ENCODE measurements at regions not wholly inside any gene's neighbourhood (a gene's known extent, or its start where the extent isn't known, plus 50 kb on each side); places are given as distances from the start of the nearest gene placed in this dataset.
"Not testable (repeated sequence)": the region's sequence is repeated elsewhere in the genome, so short reads cannot be mapped to it uniquely, and the experiment has no call there.

DNA sequence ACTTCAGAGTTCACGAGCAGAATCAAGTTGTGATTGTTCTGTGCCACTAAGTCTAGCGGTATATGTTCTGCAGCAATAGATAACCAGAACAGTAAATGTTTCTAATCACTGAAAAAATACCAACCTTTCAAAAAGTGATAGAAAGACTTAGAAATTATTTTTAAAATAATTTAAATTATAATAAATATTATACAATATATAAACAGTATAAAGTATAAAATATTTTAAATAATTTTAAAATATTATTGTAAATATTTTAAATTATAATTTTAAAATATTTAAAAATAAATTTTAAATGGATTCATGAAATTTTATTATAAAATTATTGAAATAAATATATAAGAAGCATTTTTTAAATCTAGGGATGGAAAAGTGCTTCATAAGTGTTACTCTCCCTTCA, 126.3 kb upstream of the ID2 start:
- TF ChIP-seq CTCF (IDR thresholded peaks at IDR 0.05): no peak
- ATAC-seq (ENCODE audit: insufficient number of reproducible peaks, low FRiP score, low read depth) (no peak), DNase-seq (ENCODE audit: low spot score) (no peak)

DNA sequence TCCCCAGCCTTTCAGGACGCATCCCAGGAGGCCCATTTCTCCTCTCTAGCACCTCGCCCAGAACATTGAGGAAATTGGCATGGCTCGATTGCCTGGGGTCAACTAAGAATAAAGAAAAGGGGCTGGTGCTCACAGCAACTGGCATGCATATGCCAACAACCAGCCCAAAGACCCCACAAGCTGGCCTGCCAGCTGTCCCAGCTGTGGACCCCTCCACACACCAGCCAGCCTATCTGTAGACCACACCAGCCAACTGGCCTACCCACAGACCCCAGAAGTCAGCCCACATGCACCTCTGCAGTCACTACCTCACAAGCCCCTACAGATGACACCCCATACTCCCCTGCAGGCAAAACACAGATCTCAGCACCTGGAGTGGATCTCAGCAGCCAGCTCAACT, 123.8 kb upstream of the ID2 start:
- no peaks in the 10 kb centered on the region for H3K4me1 ChIP-seq (ENCODE audit: control insufficient read depth in 1 of 2, low read depth in 2 of 2)
- no peak overlapping the region for H3K27ac ChIP-seq
- no peaks in the 10 kb centered on the region for H3K9me3 ChIP-seq
- H3K27me3 ChIP-seq (replicated peaks; ENCODE audit: insufficient read depth): no peaks in the 10 kb centered on the region
- no peaks in the 10 kb centered on the region for H3K36me3 ChIP-seq
- no peak for DNase-seq (ENCODE audit: low spot score)
- ATAC-seq (ENCODE audit: insufficient number of reproducible peaks, low FRiP score, low read depth): no peak
- TF ChIP-seq CTCF (IDR thresholded peaks at IDR 0.05): no peak
- H3K4me3 ChIP-seq: no peak overlapping the region

More for the DNA sequence above, 126.3 kb upstream of the ID2 start:
- no peaks in the 10 kb centered on the region for H3K4me1 ChIP-seq (ENCODE audit: control insufficient read depth in 1 of 2, low read depth in 2 of 2)
- H3K27ac ChIP-seq: no peak overlapping the region
- H3K4me3 ChIP-seq: no peak overlapping the region
- no peaks in the 10 kb centered on the region for H3K36me3 ChIP-seq
- H3K9me3 ChIP-seq: no peaks in the 10 kb centered on the region
- H3K27me3 ChIP-seq (replicated peaks; ENCODE audit: insufficient read depth): no peaks in the 10 kb centered on the region

GRCh38 chr2:8558956-8559355, 122.9 kb upstream of the ID2 start:
- no peak overlapping the region for H3K27ac ChIP-seq
- DNase-seq (ENCODE audit: low spot score): no peak
- no peaks in the 10 kb centered on the region for H3K36me3 ChIP-seq
- no peaks in the 10 kb centered on the region for H3K27me3 ChIP-seq (replicated peaks; ENCODE audit: insufficient read depth)
- H3K9me3 ChIP-seq: no peaks in the 10 kb centered on the region
- ATAC-seq (ENCODE audit: insufficient number of reproducible peaks, low FRiP score, low read depth): no peak
- H3K4me3 ChIP-seq: no peak overlapping the region
- TF ChIP-seq CTCF (IDR thresholded peaks at IDR 0.05): no peak
- no peaks in the 10 kb centered on the region for H3K4me1 ChIP-seq (ENCODE audit: control insufficient read depth in 1 of 2, low read depth in 2 of 2)

- H3K4me3 ChIP-seq: no peak overlapping the region
- H3K27ac ChIP-seq: no peak overlapping the region
Measured at GRCh38 chr2:8559805-8560204, 122.1 kb upstream of the ID2 start.

DNA sequence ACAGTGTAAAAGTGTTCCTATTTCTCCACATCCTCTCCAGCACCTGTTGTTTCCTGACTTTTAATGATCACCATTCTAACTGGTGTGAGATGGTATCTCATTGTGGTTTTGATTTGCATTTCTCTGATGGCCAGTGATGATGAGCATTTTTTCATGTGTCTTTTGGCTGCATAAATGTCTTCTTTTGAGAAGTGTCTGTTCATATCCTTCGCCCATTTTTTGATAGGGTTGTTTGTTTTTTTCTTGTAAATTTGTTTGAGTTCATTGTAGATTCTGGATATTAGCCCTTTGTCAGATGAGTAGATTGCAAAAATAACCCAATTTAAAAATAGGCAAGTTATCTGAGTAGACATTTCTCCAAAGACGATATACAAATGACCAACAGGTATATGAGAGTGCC, 120.2 kb upstream of the ID2 start:
- ATAC-seq (ENCODE audit: insufficient number of reproducible peaks, low FRiP score, low read depth); H3K9me3 ChIP-seq; H3K27ac ChIP-seq; H3K27me3 ChIP-seq (replicated peaks; ENCODE audit: insufficient read depth); H3K4me1 ChIP-seq (ENCODE audit: control insufficient read depth in 1 of 2, low read depth in 2 of 2); H3K36me3 ChIP-seq; DNase-seq (ENCODE audit: low spot score); H3K4me3 ChIP-seq: not testable (repeated sequence)

More at GRCh38 chr2:8559805-8560204, 122.1 kb upstream of the ID2 start:
- DNase-seq (ENCODE audit: low spot score): no peak
- no peaks in the 10 kb centered on the region for H3K4me1 ChIP-seq (ENCODE audit: control insufficient read depth in 1 of 2, low read depth in 2 of 2)
- no peaks in the 10 kb centered on the region for H3K36me3 ChIP-seq
- H3K9me3 ChIP-seq: no peaks in the 10 kb centered on the region
- ATAC-seq (ENCODE audit: insufficient number of reproducible peaks, low FRiP score, low read depth): no peak
- H3K27me3 ChIP-seq (replicated peaks; ENCODE audit: insufficient read depth): no peaks in the 10 kb centered on the region
- TF ChIP-seq CTCF (IDR thresholded peaks at IDR 0.05): no peak

DNA sequence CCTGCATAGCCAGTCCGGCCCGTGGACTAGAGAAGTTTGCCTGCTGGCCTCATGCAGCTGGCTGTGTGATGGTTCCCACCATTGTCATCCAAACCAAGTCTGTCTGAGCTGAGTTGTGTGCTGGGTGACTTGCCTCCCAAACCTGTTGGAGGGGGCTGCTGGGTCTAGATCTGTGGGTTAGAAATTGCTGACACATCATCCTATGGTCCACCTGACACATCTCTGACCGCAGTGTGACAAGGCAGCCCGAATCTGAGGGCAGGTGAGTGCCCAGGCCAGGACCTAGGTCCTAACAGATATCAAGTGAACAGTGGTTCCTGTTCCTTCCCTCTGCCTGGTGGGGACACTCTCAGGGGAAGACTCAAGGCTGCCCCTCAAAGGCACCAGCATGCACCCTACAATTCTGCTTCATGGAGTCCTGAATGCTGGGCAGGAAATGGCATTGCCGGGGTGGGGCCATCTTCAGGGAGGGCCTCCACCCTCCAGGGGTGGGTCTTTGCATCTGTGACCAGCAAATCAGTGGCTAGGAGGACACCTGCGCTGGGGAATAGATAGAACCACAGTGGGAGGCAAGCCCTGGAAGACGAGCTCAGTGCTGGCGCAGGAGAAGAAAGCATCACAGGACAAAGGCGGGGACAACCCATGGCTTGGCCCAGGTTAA, 117.9 kb upstream of the ID2 start:
- Histone ChIP-seq H3K27ac (no peak overlapping the region), H3K4me3 (no peak overlapping the region), H3K27me3 (replicated peaks; ENCODE audit: insufficient read depth) (no peaks in the 10 kb centered on the region), H3K4me1 (ENCODE audit: control insufficient read depth in 1 of 2, low read depth in 2 of 2) (no peaks in the 10 kb centered on the region), H3K9me3 (no peaks in the 10 kb centered on the region), H3K36me3 (no peaks in the 10 kb centered on the region)
- ATAC-seq (ENCODE audit: insufficient number of reproducible peaks, low FRiP score, low read depth) (no peak), DNase-seq (ENCODE audit: low spot score) (no peak)
- no peak for TF ChIP-seq CTCF (IDR thresholded peaks at IDR 0.05)

All from thoracic aorta (tissue), 2 donors.